B cell (primary cell): ENCODE measurements at regions not wholly inside any gene's neighbourhood (a gene's known extent, or its start where the extent isn't known, plus 50 kb on each side); places are given as distances from the start of the nearest gene placed in this dataset.

ENCODE experiments used
- CTCF ChIP-seq: fragments of 200-600 bp; IDR thresholded peaks from one replicate; pipeline ENCODE4 v1.8.0; 2022; ENCODE audit warnings: antibody characterized with exemption, mild to moderate bottlenecking
- EZH2 ChIP-seq: IDR thresholded peaks from 2 replicates; pipeline ENCODE4 v1.6.1; 2012; ENCODE audit warnings: borderline replicate concordance, low read depth, mild to moderate bottlenecking, moderate library complexity, low read length; ENCODE audit not compliant: insufficient read depth, poor library complexity, severe bottlenecking

- TF ChIP-seq CTCF (no peak), EZH2 (no peak)
Measured at GRCh38 chr20:40205971-40206370, 483.1 kb downstream of the MAFB start.
